H1 (cell line): ENCODE measurements at regions not wholly inside any gene's neighbourhood (a gene's known extent, or its start where the extent isn't known, plus 50 kb on each side); places are given as distances from the start of the nearest gene placed in this dataset.

Experiments
- ASH2L ChIP-seq: fragments of 200-600, 300-600 bp; sonication (generic); IDR thresholded peaks from one replicate; pipeline ENCODE4 v1.7.1; 2017; ENCODE audit warnings: low read length
- EZH2 ChIP-seq: fragments of 200-600 bp; sonication (generic); IDR thresholded peaks from 2 replicates; pipeline ENCODE4 v1.7.1; 2012; ENCODE audit warnings: low read depth, mild to moderate bottlenecking, moderate library complexity, low read length, inconsistent platforms; ENCODE audit not compliant: severe bottlenecking
- NANOG ChIP-seq: IDR thresholded peaks from 2 replicates; pipeline ENCODE4 v1.6.1; 2011; ENCODE audit warnings: low read length, low read depth, mild to moderate bottlenecking, inconsistent platforms; ENCODE audit not compliant: insufficient read depth, poor library complexity, severe bottlenecking

- no peak for TF ChIP-seq EZH2
- TF ChIP-seq NANOG = no peak
- TF ChIP-seq ASH2L = no peak
These were observed 273.7 kb upstream of the NOCT start (continued) for GRCh38 chr4:138741766-138742377.
